Transverse colon (tissue), 4 donors: ENCODE measurements at regions not wholly inside any gene's neighbourhood (a gene's known extent, or its start where the extent isn't known, plus 50 kb on each side); places are given as distances from the start of the nearest gene placed in this dataset.
"Not testable (repeated sequence)": the region's sequence is repeated elsewhere in the genome, so short reads cannot be mapped to it uniquely, and the experiment has no call there.

ENCODE experiments used
- DNase-seq: peaks from one replicate; pipeline ENCODE4 v3.0.0-alpha.2; 2019
- H3K27ac ChIP-seq, 4 donors: fragments of 200-600 bp; sonication (generic); 2 replicates each; pipeline ENCODE4 v1.5.1; 2016 to 2018; ENCODE audit warnings: inconsistent platforms in 4 of 4
- H3K27me3 ChIP-seq: fragments of 200-600 bp; sonication (generic); 2 replicates; pipeline ENCODE4 v1.5.1; 2017; ENCODE audit warnings: inconsistent platforms
- H3K36me3 ChIP-seq, 4 donors: fragments of 200-600 bp; sonication (generic); 2 replicates each; pipeline ENCODE4 v1.5.1; 2017 to 2019; ENCODE audit warnings: inconsistent platforms in 4 of 4
- H3K4me1 ChIP-seq, 4 donors: fragments of 200-600 bp; sonication (generic); 2 replicates each; pipeline ENCODE4 v1.5.1; 2017 to 2020; ENCODE audit warnings: inconsistent platforms in 4 of 4
- H3K4me3 ChIP-seq, 4 donors: fragments of 200-600 bp; sonication (generic); 1 replicate in 1 of 4; 2 replicates in 3 of 4; pipeline versions ENCODE4 v1.5.1 to v1.6.1; 2017 to 2019; ENCODE audit warnings: inconsistent platforms in 4 of 4
- H3K9me3 ChIP-seq, 2 donors: fragments of 200-600 bp; sonication (generic); 2 replicates each; pipeline ENCODE4 v1.5.1; 2017 to 2019; ENCODE audit warnings: inconsistent platforms in 2 of 2
- EP300 ChIP-seq: sonication (generic); formaldehyde crosslinking; IDR thresholded peaks from one replicate; pipeline ENCODE4 v1.6.1; 2017; ENCODE audit warnings: antibody characterized with exemption, low read depth
- POLR2A ChIP-seq: fragments of 450-650 bp; IDR thresholded peaks from one replicate; pipeline ENCODE4 v1.6.1; 2016; ENCODE audit warnings: antibody characterized with exemption, mild to moderate bottlenecking, moderate library complexity
- POLR2AphosphoS5 ChIP-seq, 3 donors: sonication (generic); formaldehyde crosslinking; IDR thresholded peaks; one replicate each; pipeline ENCODE4 v1.6.1; 2016; ENCODE audit warnings: antibody characterized with exemption in 3 of 3
- WGBS, 2 donors: methylation state at CpG; one replicate each; pipeline ENCODE4 v1.1.5; 2018; ENCODE audit warnings: low coverage in 1 of 2; 5-methylcytosine and 5-hydroxymethylcytosine counted together
- in situ Hi-C, 4 donors: fragments of 200-750 bp; cut with MboI; loops; one replicate each; pipeline versions ENCODE4 v1.15.0 to v1.15.1; 2017; ENCODE audit warnings: low sequenced_read_pairs in 3 of 4, low pct_ligation_motif_present in 1 of 4, low pct_unique_long_range_greater_than_20kb in 1 of 4
- intact Hi-C: fragments of 100-400 bp; cut with DNase I; formaldehyde crosslinking; loops from one replicate; pipeline ENCODE4 v1.15.1; 2023; ENCODE audit warnings: low total_unique reads
- TF ChIP-seq, protein P1 (sequence below), 5 experiments: fragments of 200-600 bp in 3 of 5; fragments of 450-650 bp in 2 of 5; sonication (generic) in 3 of 5; IDR thresholded peaks; 1 replicate in 2 of 5; 2 replicates in 3 of 5; pipeline ENCODE4 v1.5.1; 2016 to 2017; ENCODE audit warnings: antibody characterized with exemption in 5 of 5, inconsistent platforms in 3 of 5, mild to moderate bottlenecking in 2 of 5, moderate library complexity in 1 of 5

- intact Hi-C loops (loop anchor here (5.0 kb wide), 1 partner anchor 772 kb away; no protein-coding TSS in a partner anchor), in situ Hi-C loops (no loop called here)
- Histone ChIP-seq H3K4me1 (no peaks in the 10 kb centered on the region), H3K9me3 (no peaks in the 10 kb centered on the region), H3K36me3 (no peaks in the 10 kb centered on the region), H3K27ac (no peak overlapping the region), H3K27me3 (peaks cover 16% of the 10 kb centered on the region), H3K4me3 (no peak overlapping the region)
- WGBS, 2 donors, result 91% methylated on average over 5 of the region's 5 CpGs; no CpG with 5 or more reads in 1 of the 2 donors
- TF ChIP-seq EP300 (no peak), POLR2AphosphoS5 (IDR thresholded peaks at IDR 0.05) (no peak), POLR2A (no peak)
- TF ChIP-seq, protein P1, sequence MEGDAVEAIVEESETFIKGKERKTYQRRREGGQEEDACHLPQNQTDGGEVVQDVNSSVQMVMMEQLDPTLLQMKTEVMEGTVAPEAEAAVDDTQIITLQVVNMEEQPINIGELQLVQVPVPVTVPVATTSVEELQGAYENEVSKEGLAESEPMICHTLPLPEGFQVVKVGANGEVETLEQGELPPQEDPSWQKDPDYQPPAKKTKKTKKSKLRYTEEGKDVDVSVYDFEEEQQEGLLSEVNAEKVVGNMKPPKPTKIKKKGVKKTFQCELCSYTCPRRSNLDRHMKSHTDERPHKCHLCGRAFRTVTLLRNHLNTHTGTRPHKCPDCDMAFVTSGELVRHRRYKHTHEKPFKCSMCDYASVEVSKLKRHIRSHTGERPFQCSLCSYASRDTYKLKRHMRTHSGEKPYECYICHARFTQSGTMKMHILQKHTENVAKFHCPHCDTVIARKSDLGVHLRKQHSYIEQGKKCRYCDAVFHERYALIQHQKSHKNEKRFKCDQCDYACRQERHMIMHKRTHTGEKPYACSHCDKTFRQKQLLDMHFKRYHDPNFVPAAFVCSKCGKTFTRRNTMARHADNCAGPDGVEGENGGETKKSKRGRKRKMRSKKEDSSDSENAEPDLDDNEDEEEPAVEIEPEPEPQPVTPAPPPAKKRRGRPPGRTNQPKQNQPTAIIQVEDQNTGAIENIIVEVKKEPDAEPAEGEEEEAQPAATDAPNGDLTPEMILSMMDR (IDR thresholded peaks at IDR 0.05), result no peak
- no peak for DNase-seq
Observed at GRCh38 chr9:135189497-135189896, 102.0 kb downstream of the OLFM1 start.

DNA sequence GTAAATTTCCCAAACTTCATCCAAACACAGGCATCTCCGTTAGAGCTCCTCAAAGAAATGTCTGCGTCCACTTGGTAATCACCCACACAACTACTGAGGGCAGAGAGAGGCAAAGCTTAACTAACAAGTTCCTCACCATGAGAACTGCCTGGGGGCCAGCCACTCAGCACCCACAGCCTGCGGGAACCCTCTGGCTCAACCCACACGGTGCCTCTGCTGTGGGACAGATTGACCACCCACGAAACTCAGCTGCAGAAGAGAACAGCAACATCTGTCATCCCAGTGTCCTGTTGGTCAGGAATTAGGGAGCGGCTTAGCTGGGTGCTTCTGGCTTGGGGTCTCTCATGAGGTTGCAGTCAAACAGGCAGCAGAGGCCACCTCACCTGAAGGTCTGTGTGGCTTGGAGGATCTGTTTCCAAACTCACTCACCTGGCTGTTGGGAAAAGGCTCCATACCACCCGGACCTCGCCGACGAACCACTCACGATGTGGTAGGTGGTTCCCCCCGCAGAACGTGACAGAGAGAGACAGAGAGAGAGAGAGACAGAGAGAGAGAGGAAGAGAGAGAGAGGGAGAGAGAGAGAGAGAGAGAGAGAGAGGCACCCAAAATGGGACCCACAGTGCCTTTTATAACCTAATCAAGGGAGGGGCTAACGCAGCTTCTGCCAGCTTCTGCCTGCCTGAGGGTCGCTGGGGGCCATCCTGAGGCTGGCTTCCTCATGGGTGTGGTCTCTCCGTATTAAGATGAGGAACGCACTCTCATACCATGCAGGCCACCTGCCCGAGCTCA lies 103.5 kb downstream of the OLFM1 start:
- no peak for DNase-seq
- Histone ChIP-seq H3K4me3 (no peak overlapping the region), H3K27me3 (peaks cover 16% of the 10 kb centered on the region), H3K9me3 (no peaks in the 10 kb centered on the region), H3K4me1 (no peaks in the 10 kb centered on the region), H3K27ac (no peak overlapping the region), H3K36me3 (no peaks in the 10 kb centered on the region)
- intact Hi-C loops (no loop called here), in situ Hi-C loops (no loop called here)
- TF ChIP-seq POLR2AphosphoS5 (IDR thresholded peaks at IDR 0.05), result no peak
- no peak for TF ChIP-seq POLR2A
- TF ChIP-seq, protein P1 (IDR thresholded peaks at IDR 0.05), result no peak
- TF ChIP-seq EP300, result no peak
- WGBS, 2 donors, result 75 to 77% methylated on average over 7 to 18 of the region's 18 CpGs

DNA sequence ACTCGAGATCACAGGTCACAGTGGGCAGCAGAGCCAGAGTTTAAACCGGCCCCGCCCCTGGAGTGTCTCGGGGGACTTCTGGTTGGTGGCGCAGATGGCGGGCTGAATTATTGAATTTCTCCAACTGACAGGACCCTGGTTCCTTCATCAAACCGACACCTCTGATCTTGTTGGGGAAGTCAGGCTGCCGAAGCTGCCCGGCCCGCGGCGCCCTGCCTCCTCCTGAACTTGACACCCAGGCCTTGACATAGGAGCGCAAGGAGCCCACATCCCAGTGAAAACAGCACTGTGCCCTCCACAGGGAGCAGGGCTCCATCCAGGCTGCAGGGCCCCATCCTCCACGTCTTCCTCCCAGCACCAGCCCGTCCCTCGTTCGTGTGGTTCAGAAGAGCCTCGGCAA lies 105.2 kb downstream of the OLFM1 start:
- no peak overlapping the region for H3K4me3 ChIP-seq
- H3K9me3 ChIP-seq, result no peaks in the 10 kb centered on the region
- TF ChIP-seq POLR2A (no peak), POLR2AphosphoS5 (IDR thresholded peaks at IDR 0.05) (no peak), EP300 (no peak)
- TF ChIP-seq, protein P1 (IDR thresholded peaks at IDR 0.05), result no peak
- peaks cover 21% of the 10 kb centered on the region for H3K27me3 ChIP-seq
- no peak for DNase-seq
- 68% methylated on average over 18 of the region's 18 CpGs; no CpG with 5 or more reads in 1 of the 2 donors for WGBS, 2 donors
- no peak overlapping the region for H3K27ac ChIP-seq
- H3K4me1 ChIP-seq, result no peaks in the 10 kb centered on the region
- H3K36me3 ChIP-seq, result no peaks in the 10 kb centered on the region
- in situ Hi-C loops (no loop called here), intact Hi-C loops (no loop called here)

DNA sequence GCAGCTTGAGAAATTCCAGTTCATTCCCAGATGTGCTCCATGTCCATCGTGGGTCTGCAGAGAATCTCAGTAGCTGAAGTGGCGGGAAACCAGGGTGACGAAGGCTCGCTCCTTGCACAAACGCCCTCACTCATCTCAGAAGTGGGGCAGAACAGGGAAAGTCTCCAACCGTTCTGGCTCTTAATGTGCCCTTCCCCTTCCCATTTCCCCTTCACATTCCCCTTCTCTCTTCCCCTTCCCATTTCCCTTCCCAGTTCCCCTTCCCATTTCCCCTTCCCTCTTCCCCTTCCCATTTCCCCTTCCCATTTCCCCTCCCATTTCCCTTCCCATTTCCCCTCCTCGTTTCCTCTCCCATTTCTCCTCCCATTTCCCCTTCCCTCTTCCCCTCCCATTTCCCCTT lies 108.5 kb downstream of the OLFM1 start:
- H3K4me1 ChIP-seq, H3K9me3 ChIP-seq, H3K4me3 ChIP-seq, intact Hi-C loops, DNase-seq, H3K27ac ChIP-seq, H3K36me3 ChIP-seq, in situ Hi-C loops: not testable (repeated sequence)
- WGBS, 2 donors, result 77% methylated on average over 7 of the region's 7 CpGs; no CpG with 5 or more reads in 1 of the 2 donors
- peaks cover 38% of the 10 kb centered on the region for H3K27me3 ChIP-seq
